GM13976 (cell line): ENCODE measurements at regions not wholly inside any gene's neighbourhood (a gene's known extent, or its start where the extent isn't known, plus 50 kb on each side); places are given as distances from the start of the nearest gene placed in this dataset.

Experiments used
- DNase-seq: peaks from one replicate; pipeline ENCODE4 v3.0.0; 2012; ENCODE audit warnings: low spot score
- CTCF ChIP-seq: IDR thresholded peaks from 2 replicates; pipeline ENCODE4 v1.5.1; 2012; ENCODE audit warnings: borderline replicate concordance, mild to moderate bottlenecking; ENCODE audit not compliant: insufficient read depth; ENCODE audit errors: extremely low read depth, missing control alignments, control extremely low read depth
- in situ Hi-C: fragments of 300-500 bp; cut with MboI; formaldehyde crosslinking; loops from one replicate; pipeline ENCODE4 v1.12.0; 2022; ENCODE audit warnings: low sequenced_read_pairs, mixed read lengths, inconsistent platforms; ENCODE audit not compliant: unreplicated experiment

GRCh38 chr11:109945626-109946321, 147.4 kb upstream of the ZC3H12C start:
- TF ChIP-seq CTCF = no peak
- in situ Hi-C loops = loop anchor here (10.0 kb wide), 1 partner anchor 239 kb away; no protein-coding TSS in a partner anchor
- DNase-seq = peak; percentile 37

GRCh38 chr11:109946322-109946846, 146.8 kb upstream of the ZC3H12C start:
- peak; percentile 59 for DNase-seq
- in situ Hi-C loops = loop anchor here (10.0 kb wide), 1 partner anchor 238 kb away; no protein-coding TSS in a partner anchor
- peak; percentile 74 for TF ChIP-seq CTCF

- no peak for DNase-seq
- in situ Hi-C loops = loop anchor here (10.0 to 25.0 kb wide), 3 partner anchors 130 to 480 kb away; no protein-coding TSS in a partner anchor
- TF ChIP-seq CTCF = no peak
Measured at GRCh38 chr11:109954534-109954933, 138.7 kb upstream of the ZC3H12C start.

GRCh38 chr11:109956124-109956793, 136.9 kb upstream of the ZC3H12C start:
- peak; percentile 39 for DNase-seq
- in situ Hi-C loops = loop anchor here (10.0 to 25.0 kb wide), 3 partner anchors 129 to 479 kb away; no protein-coding TSS in a partner anchor
- TF ChIP-seq CTCF = no peak

- in situ Hi-C loops = loop anchor here (10.0 to 25.0 kb wide), 3 partner anchors 128 to 478 kb away; no protein-coding TSS in a partner anchor
- no peak for TF ChIP-seq CTCF
- DNase-seq = no peak
Measured at GRCh38 chr11:109957000-109957399, 136.2 kb upstream of the ZC3H12C start.

GRCh38 chr11:109957601-109958000, 135.6 kb upstream of the ZC3H12C start:
- TF ChIP-seq CTCF = no peak
- in situ Hi-C loops = loop anchor here (10.0 to 25.0 kb wide), 3 partner anchors 127 to 477 kb away; no protein-coding TSS in a partner anchor
- no peak for DNase-seq
